ENCODE measurements at regions not wholly inside any gene's neighbourhood (a gene's known extent, or its start where the extent isn't known, plus 50 kb on each side); places are given as distances from the start of the nearest gene placed in this dataset.

DNA sequence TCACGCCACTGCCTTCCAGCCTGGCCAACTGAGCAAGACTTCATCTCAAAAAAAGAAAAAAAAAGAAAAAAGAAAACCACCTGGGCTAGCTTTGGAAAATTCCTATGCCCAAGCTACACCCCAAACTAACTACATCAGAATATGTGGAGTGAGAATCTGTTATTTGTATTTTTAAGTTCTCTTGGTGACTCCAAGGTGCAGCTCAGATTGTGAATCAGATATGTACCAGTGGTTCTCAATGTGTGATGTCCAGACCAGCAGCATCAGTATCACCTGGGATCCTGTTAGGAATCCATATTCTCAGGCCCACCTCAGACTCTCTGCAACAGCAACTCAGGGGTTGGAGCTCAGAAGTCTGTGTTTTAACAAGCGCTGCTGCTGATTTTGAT, 376.8 kb downstream of the EDEM1 start:
- no peaks in the 10 kb centered on the region for H3K4me1 ChIP-seq (ENCODE audit: insufficient read depth)
- no peak overlapping the region for H3K4me3 ChIP-seq
- H3K9me3 ChIP-seq, result no peaks in the 10 kb centered on the region
- no peaks in the 10 kb centered on the region for H3K27me3 ChIP-seq
- TF ChIP-seq EP300 (IDR thresholded peaks at IDR 0.05) (no peak), POLR2A (IDR thresholded peaks at IDR 0.05) (no peak)
- TF ChIP-seq, protein P1, sequence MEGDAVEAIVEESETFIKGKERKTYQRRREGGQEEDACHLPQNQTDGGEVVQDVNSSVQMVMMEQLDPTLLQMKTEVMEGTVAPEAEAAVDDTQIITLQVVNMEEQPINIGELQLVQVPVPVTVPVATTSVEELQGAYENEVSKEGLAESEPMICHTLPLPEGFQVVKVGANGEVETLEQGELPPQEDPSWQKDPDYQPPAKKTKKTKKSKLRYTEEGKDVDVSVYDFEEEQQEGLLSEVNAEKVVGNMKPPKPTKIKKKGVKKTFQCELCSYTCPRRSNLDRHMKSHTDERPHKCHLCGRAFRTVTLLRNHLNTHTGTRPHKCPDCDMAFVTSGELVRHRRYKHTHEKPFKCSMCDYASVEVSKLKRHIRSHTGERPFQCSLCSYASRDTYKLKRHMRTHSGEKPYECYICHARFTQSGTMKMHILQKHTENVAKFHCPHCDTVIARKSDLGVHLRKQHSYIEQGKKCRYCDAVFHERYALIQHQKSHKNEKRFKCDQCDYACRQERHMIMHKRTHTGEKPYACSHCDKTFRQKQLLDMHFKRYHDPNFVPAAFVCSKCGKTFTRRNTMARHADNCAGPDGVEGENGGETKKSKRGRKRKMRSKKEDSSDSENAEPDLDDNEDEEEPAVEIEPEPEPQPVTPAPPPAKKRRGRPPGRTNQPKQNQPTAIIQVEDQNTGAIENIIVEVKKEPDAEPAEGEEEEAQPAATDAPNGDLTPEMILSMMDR (IDR thresholded peaks at IDR 0.05), result no peak
- H3K27ac ChIP-seq, result no peak overlapping the region
- intact Hi-C loops (cut with DNase I), result no loop called here
- DNase-seq, result no peak
- WGBS, 3 donors, result 85 to 93% (median 86%) methylated on average over 2 of the region's 2 CpGs
- H3K36me3 ChIP-seq, result no peaks in the 10 kb centered on the region

DNA sequence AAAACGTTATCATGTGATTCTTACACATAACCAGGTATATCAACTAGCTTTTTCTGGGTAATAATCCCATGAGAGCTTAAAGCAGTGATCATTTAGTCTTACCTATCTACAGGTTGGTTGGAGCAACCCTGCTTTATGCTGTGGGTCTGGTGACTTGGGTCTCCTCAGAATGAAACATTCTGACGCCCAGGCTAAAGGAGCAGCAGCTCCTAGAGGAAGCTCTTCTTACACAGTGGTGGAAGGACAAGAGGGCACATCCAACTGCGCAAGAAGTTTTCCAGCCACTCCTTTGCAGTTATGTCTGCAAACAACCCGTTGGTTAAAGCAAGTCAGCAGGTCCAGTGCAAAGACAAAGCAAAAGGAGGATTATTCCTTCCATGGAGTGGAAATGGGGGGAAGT, 377.5 kb downstream of the EDEM1 start:
- Histone ChIP-seq H3K36me3 (no peaks in the 10 kb centered on the region), H3K27ac (no peak overlapping the region), H3K4me3 (no peak overlapping the region), H3K27me3 (no peaks in the 10 kb centered on the region), H3K9me3 (no peaks in the 10 kb centered on the region), H3K4me1 (ENCODE audit: insufficient read depth) (no peaks in the 10 kb centered on the region)
- intact Hi-C loops (cut with DNase I), result no loop called here
- WGBS, 3 donors, result 37 to 49% (median 41%) methylated on average over 4 of the region's 4 CpGs
- no peak for DNase-seq
- TF ChIP-seq, protein P1 (IDR thresholded peaks at IDR 0.05), result no peak
- no peak for TF ChIP-seq POLR2A (IDR thresholded peaks at IDR 0.05)
- TF ChIP-seq EP300 (IDR thresholded peaks at IDR 0.05), result no peak

DNA sequence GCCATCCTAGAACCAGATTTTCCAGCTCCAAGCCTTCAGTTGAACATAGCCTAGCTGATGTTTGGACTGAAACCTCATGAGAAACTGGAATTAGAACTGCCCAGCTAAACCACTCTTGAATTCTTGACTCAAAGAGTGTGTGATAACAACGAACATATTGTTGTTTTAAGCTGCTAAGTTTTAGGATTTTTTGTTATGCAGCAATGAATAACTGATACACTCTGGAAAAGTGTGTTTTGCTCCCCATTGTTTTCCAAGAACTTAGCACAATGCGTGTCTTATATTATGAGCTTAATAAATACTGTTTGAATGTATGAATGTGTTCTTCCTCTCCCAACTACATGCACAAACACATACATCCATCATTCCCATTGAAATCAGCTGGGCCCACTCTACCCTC, 379.6 kb downstream of the EDEM1 start:
- no peaks in the 10 kb centered on the region for H3K4me1 ChIP-seq (ENCODE audit: insufficient read depth)
- no peak overlapping the region for H3K4me3 ChIP-seq
- no peaks in the 10 kb centered on the region for H3K36me3 ChIP-seq
- H3K9me3 ChIP-seq, result no peaks in the 10 kb centered on the region
- intact Hi-C loops (cut with DNase I), result no loop called here
- no peak for DNase-seq
- H3K27ac ChIP-seq, result no peak overlapping the region
- no peak for TF ChIP-seq POLR2A (IDR thresholded peaks at IDR 0.05)
- TF ChIP-seq EP300 (IDR thresholded peaks at IDR 0.05), result no peak
- TF ChIP-seq, protein P1 (IDR thresholded peaks at IDR 0.05), result no peak
- H3K27me3 ChIP-seq, result no peaks in the 10 kb centered on the region
- WGBS, 3 donors, result 78 to 86% (median 79%) methylated on average over 2 of the region's 2 CpGs

DNA sequence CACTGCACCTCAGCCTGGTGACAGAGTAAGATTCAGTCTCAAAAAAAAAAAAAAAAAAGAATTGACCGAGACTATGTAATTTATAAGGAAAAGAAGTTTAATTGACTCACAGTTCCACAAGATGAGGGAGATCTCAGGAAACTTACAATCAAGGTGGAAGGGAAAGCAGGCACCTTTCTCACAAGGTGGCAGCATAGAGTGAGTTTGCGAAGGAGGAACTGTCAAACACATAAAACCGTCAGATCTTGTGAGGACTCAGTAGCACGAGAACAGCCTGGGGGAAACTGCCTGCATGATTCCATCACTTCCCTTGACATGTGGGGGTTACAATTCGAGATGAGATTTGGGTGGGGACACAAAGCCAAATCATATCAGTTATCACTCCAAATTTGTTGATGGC, 380.9 kb downstream of the EDEM1 start:
- 42 to 46% (median 44%) methylated on average over 5 of the region's 5 CpGs for WGBS, 3 donors
- TF ChIP-seq POLR2A (IDR thresholded peaks at IDR 0.05) (no peak), EP300 (IDR thresholded peaks at IDR 0.05) (no peak)
- TF ChIP-seq, protein P1 (IDR thresholded peaks at IDR 0.05), result no peak
- Histone ChIP-seq H3K27ac (no peak overlapping the region), H3K4me3 (no peak overlapping the region), H3K27me3 (no peaks in the 10 kb centered on the region), H3K4me1 (ENCODE audit: insufficient read depth) (no peaks in the 10 kb centered on the region), H3K9me3 (no peaks in the 10 kb centered on the region), H3K36me3 (no peaks in the 10 kb centered on the region)
- no peak for DNase-seq
- intact Hi-C loops (cut with DNase I), result no loop called here

DNA sequence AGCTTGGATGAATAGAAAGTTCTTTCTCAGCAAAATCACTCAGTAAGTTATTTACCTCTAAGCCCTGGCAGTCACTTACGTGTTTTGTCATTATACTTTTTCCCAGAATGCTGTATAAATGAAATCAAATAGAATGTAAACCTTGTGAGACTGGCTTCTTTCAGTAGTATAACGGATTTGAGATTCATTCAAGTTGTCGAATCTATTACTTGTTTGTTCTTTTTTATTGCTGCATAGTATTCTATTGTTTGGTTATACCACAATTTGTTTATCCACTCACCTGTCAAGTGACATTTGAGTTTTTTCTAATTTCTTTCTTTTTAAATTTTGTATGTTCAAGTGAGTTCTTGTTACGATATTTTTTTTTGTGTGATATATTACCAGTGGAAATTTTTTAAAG, 381.6 kb downstream of the EDEM1 start:
- no peak for TF ChIP-seq POLR2A (IDR thresholded peaks at IDR 0.05)
- TF ChIP-seq, protein P1 (IDR thresholded peaks at IDR 0.05), result no peak
- TF ChIP-seq EP300 (IDR thresholded peaks at IDR 0.05), result no peak
- H3K27me3 ChIP-seq, result no peaks in the 10 kb centered on the region
- no peak for DNase-seq
- H3K36me3 ChIP-seq, result no peaks in the 10 kb centered on the region
- no peaks in the 10 kb centered on the region for H3K9me3 ChIP-seq
- no peaks in the 10 kb centered on the region for H3K4me1 ChIP-seq (ENCODE audit: insufficient read depth)
- 90 to 94% (median 92%) methylated on average over 4 of the region's 4 CpGs for WGBS, 3 donors
- intact Hi-C loops (cut with DNase I), result no loop called here
- H3K27ac ChIP-seq, result no peak overlapping the region
- no peak overlapping the region for H3K4me3 ChIP-seq
